ENCODE measurements at regions not wholly inside any gene's neighbourhood (a gene's known extent, or its start where the extent isn't known, plus 50 kb on each side); places are given as distances from the start of the nearest gene placed in this dataset.

DNA sequence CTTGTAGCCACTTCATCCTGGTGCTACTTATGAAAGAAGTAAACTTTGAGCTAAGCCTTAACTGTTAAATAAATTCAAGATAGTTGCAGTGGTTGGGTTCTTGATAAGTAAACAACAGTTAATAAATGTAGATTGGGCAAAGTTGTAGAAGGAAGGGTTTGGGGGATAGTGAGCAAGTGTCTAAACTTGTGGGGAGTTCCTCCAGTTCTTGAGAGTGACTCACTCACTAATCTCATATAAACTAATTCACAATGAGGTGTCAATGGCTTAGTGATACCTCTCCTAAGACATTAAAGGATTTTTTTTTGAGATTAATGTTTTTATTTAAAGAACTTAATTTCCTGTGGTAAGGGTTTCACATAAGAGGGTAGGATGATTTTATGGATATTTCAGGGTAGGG is 507.4 kb downstream of the BMP2 start:
- Histone ChIP-seq H3K27me3 (replicated peaks; ENCODE audit: insufficient read depth) (no peaks in the 10 kb centered on the region), H3K36me3 (no peaks in the 10 kb centered on the region), H3K9me3 (no peaks in the 10 kb centered on the region), H3K4me3 (no peak overlapping the region), H3K4me1 (replicated peaks) (no peaks in the 10 kb centered on the region), H3K27ac (no peak overlapping the region)
- TF ChIP-seq, protein P1, sequence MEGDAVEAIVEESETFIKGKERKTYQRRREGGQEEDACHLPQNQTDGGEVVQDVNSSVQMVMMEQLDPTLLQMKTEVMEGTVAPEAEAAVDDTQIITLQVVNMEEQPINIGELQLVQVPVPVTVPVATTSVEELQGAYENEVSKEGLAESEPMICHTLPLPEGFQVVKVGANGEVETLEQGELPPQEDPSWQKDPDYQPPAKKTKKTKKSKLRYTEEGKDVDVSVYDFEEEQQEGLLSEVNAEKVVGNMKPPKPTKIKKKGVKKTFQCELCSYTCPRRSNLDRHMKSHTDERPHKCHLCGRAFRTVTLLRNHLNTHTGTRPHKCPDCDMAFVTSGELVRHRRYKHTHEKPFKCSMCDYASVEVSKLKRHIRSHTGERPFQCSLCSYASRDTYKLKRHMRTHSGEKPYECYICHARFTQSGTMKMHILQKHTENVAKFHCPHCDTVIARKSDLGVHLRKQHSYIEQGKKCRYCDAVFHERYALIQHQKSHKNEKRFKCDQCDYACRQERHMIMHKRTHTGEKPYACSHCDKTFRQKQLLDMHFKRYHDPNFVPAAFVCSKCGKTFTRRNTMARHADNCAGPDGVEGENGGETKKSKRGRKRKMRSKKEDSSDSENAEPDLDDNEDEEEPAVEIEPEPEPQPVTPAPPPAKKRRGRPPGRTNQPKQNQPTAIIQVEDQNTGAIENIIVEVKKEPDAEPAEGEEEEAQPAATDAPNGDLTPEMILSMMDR (IDR thresholded peaks at IDR 0.05) = no peak
- TF ChIP-seq POLR2AphosphoS5 (IDR thresholded peaks at IDR 0.05) = no peak
- no peak for TF ChIP-seq POLR2A (IDR thresholded peaks at IDR 0.05)
- intact Hi-C loops (cut with DNase I) = no loop called here
- DNase-seq (ENCODE audit: low spot score) = no peak

DNA sequence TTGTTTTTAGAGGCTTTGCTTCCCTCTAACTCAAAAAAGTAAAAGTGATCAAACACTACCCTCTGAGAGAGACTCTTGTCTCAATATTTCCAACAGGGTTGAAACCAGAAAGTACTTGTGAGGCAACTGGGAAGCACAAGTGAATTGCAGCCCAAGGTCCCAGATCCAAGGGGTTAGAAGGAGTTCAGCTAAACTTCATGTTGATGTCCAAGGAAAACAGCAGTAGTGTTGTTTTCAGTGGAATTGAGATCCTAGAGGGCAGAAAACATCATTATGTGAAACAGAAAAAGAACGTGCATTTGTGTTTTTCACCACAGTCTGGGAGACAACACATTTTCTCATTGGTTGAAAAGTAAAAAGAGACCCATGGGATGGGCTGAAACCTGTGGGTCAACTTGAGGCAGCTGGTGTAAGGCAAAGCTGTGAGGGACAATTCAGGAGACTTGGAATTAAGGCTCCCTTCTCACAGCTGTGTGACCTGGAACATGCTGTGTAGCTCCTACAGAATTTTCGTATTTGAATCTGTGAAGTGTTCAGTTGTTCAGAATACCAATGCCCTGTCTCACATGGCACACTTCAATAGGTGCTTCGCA is 508.3 kb downstream of the BMP2 start:
- Histone ChIP-seq H3K4me1 (replicated peaks) (no peaks in the 10 kb centered on the region), H3K27me3 (replicated peaks; ENCODE audit: insufficient read depth) (no peaks in the 10 kb centered on the region), H3K4me3 (no peak overlapping the region), H3K9me3 (no peaks in the 10 kb centered on the region), H3K27ac (no peak overlapping the region), H3K36me3 (no peaks in the 10 kb centered on the region)
- intact Hi-C loops (cut with DNase I) = no loop called here
- DNase-seq (ENCODE audit: low spot score) = no peak
- WGBS = 85% methylated on average over 3 of the region's 3 CpGs
- TF ChIP-seq POLR2A (IDR thresholded peaks at IDR 0.05) (no peak), POLR2AphosphoS5 (IDR thresholded peaks at IDR 0.05) (no peak)
- TF ChIP-seq, protein P1 (IDR thresholded peaks at IDR 0.05) = no peak

DNA sequence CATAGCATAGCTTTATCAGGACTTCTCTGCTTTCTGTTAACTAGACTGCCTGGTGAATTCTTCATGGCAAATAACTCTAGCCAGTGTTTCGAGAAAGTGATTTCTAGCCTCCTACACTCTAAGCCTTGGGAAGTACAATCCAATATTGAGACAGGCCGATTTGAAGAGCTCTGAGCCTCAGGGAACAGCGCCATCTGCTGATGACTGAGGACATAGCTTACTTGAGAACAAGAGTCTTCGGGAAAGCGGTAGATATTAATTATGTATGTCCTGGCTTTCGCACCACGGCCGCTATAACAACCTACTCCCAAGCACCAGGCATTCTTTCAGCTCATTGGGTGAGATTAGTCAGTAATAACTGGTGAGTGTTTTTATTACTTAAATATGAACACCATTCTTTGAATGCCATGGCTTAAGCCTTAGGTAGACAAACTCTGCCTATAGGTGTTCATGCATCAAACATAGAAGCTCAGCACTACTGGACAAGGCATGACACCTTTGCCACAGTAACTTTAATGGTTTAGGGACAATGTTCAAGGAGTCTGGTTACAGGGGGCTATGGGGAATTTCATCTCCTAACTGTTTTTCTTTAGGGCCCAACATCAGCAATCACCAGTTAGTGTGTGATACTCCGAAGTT is 518.6 kb downstream of the BMP2 start:
- DNase-seq (ENCODE audit: low spot score) = peak; percentile 66
- H3K27ac ChIP-seq = no peak overlapping the region
- 21% methylated on average over 9 of the region's 9 CpGs for WGBS
- H3K27me3 ChIP-seq (replicated peaks; ENCODE audit: insufficient read depth) = no peaks in the 10 kb centered on the region
- H3K4me3 ChIP-seq = no peak overlapping the region
- intact Hi-C loops (cut with DNase I) = loop anchor here (5.0 kb wide), 1 partner anchor 1149 kb away; no protein-coding TSS in a partner anchor
- TF ChIP-seq, protein P1 (IDR thresholded peaks at IDR 0.05) = peak in 3 of 4 experiments; percentile 63 to 71 (median 64)
- TF ChIP-seq POLR2AphosphoS5 (IDR thresholded peaks at IDR 0.05) (no peak), POLR2A (IDR thresholded peaks at IDR 0.05) (no peak)
- H3K36me3 ChIP-seq = no peaks in the 10 kb centered on the region
- no peaks in the 10 kb centered on the region for H3K9me3 ChIP-seq
- no peaks in the 10 kb centered on the region for H3K4me1 ChIP-seq (replicated peaks)

DNA sequence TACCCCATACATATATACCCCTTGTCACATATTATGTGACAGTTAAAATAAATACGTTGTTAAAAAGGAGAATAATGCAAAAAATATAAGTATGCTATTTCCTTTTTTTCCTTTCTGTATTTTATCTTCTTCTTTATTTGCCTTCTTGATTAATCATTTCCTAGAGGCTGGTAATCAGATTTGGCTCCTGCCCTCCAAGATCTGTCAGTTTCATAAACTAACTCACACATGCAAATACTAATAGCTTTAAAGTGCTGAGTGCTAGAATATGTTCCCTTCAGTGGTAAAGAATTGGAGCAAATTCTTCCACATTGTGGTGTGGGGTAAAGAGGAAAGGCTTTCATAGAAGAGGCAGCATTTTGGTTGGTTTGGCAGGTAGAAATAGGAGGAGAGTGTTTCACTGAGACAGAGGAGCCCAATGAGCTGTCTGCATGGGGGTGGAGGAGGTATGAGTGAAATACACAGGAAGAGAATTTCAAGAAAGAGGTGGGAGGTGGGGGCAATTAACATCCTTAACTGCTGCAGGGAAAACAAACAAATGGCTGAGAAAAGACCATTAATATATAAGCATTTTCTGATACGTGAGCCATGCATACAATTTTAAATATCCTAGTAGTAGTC is 523.9 kb downstream of the BMP2 start:
- no peak for DNase-seq (ENCODE audit: low spot score)
- no peaks in the 10 kb centered on the region for H3K4me1 ChIP-seq (replicated peaks)
- no peak overlapping the region for H3K4me3 ChIP-seq
- H3K9me3 ChIP-seq = no peaks in the 10 kb centered on the region
- H3K36me3 ChIP-seq = no peaks in the 10 kb centered on the region
- intact Hi-C loops (cut with DNase I) = no loop called here
- H3K27ac ChIP-seq = no peak overlapping the region
- no peaks in the 10 kb centered on the region for H3K27me3 ChIP-seq (replicated peaks; ENCODE audit: insufficient read depth)
- 41% methylated on average over 2 of the region's 2 CpGs for WGBS
- TF ChIP-seq, protein P1 (IDR thresholded peaks at IDR 0.05) = no peak
- no peak for TF ChIP-seq POLR2AphosphoS5 (IDR thresholded peaks at IDR 0.05)
- TF ChIP-seq POLR2A (IDR thresholded peaks at IDR 0.05) = no peak

DNA sequence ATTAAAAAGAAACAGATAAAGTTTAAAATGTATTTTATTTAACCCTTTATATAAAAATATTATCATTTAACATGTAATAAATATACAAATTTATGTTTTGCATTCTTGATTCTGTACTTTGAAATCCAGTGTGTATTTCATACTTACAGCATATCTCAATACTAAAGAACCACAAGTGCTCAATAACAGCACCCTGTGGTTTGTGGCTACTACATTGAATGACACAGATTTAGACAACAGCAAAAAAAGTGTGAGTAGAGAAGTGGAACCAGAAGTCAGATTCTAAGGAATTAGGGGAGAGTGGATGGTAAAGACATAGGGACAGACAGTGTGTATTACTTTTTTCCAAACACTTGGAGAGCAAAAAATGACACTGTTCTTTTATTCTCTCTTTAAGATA is 524.5 kb downstream of the BMP2 start:
- no peak for DNase-seq (ENCODE audit: low spot score)
- H3K27me3 ChIP-seq (replicated peaks; ENCODE audit: insufficient read depth) = no peaks in the 10 kb centered on the region
- no peak overlapping the region for H3K27ac ChIP-seq
- no peak overlapping the region for H3K4me3 ChIP-seq
- H3K4me1 ChIP-seq (replicated peaks) = no peaks in the 10 kb centered on the region
- intact Hi-C loops (cut with DNase I) = no loop called here
- TF ChIP-seq POLR2AphosphoS5 (IDR thresholded peaks at IDR 0.05) = no peak
- TF ChIP-seq POLR2A (IDR thresholded peaks at IDR 0.05) = no peak
- TF ChIP-seq, protein P1 (IDR thresholded peaks at IDR 0.05) = no peak
- no peaks in the 10 kb centered on the region for H3K36me3 ChIP-seq
- no peaks in the 10 kb centered on the region for H3K9me3 ChIP-seq
